Fibroblast of the aortic adventitia (primary cell): ENCODE measurements at regions not wholly inside any gene's neighbourhood (a gene's known extent, or its start where the extent isn't known, plus 50 kb on each side); places are given as distances from the start of the nearest gene placed in this dataset.
"Not testable (repeated sequence)": the region's sequence is repeated elsewhere in the genome, so short reads cannot be mapped to it uniquely, and the experiment has no call there.

Experiments
- DNase-seq: peaks from one replicate; pipeline ENCODE4 v3.0.0-alpha.2; 2010; ENCODE audit warnings: low read depth
- H3K4me3 ChIP-seq: 2 replicates; pipeline ENCODE4 v1.5.1; 2011; ENCODE audit warnings: low read depth, mild to moderate bottlenecking, control low read depth, low read length, moderate library complexity
- TF ChIP-seq, protein P1 (sequence below): IDR thresholded peaks from 2 replicates; pipeline ENCODE4 v1.5.1; 2011; ENCODE audit warnings: mild to moderate bottlenecking, low read length, control low read depth, inconsistent platforms; ENCODE audit not compliant: insufficient read depth

DNA sequence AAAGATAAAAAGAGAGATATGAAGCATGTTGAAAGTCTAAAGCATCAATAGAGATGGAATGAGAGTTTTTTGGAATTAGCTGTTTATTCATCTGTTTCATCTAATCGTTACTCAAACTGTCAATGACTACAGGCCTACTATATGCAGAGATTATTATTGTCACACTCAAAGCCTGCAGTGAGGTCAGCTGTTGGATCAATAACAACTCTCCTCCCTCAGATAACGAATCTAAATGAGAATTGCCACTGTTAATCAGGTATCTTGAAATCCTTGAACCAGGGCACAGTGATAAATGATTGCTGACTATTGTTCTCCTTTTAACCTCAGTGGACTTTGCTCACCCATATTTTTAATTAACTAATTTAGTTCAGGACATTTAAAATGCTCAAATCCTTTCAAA lies 192.3 kb upstream of the SGO1 start:
- TF ChIP-seq, protein P1, sequence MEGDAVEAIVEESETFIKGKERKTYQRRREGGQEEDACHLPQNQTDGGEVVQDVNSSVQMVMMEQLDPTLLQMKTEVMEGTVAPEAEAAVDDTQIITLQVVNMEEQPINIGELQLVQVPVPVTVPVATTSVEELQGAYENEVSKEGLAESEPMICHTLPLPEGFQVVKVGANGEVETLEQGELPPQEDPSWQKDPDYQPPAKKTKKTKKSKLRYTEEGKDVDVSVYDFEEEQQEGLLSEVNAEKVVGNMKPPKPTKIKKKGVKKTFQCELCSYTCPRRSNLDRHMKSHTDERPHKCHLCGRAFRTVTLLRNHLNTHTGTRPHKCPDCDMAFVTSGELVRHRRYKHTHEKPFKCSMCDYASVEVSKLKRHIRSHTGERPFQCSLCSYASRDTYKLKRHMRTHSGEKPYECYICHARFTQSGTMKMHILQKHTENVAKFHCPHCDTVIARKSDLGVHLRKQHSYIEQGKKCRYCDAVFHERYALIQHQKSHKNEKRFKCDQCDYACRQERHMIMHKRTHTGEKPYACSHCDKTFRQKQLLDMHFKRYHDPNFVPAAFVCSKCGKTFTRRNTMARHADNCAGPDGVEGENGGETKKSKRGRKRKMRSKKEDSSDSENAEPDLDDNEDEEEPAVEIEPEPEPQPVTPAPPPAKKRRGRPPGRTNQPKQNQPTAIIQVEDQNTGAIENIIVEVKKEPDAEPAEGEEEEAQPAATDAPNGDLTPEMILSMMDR: no peak
- H3K4me3 ChIP-seq: no peak overlapping the region
- DNase-seq: no peak

DNA sequence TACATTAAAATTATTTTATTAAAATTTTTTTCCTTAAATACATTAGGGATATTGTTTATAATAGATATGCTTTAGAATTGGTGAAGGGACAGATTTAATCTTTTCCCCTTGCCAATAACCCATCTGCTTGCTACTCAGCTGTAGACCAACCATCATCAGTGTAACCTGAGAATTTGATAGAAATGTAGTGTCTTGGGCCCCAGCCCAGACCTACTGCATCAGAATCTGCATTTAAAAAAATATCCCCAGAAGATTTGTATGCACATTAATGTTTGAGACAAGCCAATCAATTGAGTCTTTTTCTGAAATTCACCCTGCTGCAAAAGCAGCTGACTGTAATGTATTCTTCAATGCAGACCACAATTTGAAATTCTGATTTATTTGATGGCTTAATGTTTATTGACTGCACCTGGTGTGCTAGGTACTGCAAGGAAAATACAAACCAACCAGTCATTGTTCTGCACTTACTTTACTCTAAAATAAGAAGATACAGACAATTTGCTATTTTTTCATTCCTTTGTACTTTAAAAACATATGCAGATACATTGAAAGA lies 190.7 kb upstream of the SGO1 start:
- H3K4me3 ChIP-seq: no peak overlapping the region
- TF ChIP-seq, protein P1: no peak
- DNase-seq: no peak

DNA sequence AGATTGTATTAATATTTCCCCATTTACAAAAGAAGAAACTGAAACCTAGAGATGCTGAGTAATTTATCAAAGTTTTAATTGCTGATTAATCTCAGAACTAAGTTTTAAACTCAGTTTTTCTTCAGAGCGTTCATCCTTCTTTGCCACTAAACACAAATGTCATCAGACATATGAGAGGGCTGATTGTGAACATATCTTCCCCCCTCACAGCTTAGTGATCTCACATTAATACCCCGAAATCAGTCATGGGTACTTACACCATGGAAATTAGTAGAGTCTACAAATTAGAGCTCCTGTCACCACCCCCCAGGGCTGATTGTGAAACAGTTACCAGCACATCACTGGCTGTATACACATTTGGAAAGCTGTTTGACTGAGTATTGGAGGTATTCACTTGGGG lies 189.3 kb upstream of the SGO1 start:
- no peak for DNase-seq
- TF ChIP-seq, protein P1: no peak
- H3K4me3 ChIP-seq: no peak overlapping the region

- not testable (repeated sequence) for H3K4me3 ChIP-seq, DNase-seq
Observed at GRCh38 chr3:20370273-20371063, 184.5 kb upstream of the SGO1 start.

DNA sequence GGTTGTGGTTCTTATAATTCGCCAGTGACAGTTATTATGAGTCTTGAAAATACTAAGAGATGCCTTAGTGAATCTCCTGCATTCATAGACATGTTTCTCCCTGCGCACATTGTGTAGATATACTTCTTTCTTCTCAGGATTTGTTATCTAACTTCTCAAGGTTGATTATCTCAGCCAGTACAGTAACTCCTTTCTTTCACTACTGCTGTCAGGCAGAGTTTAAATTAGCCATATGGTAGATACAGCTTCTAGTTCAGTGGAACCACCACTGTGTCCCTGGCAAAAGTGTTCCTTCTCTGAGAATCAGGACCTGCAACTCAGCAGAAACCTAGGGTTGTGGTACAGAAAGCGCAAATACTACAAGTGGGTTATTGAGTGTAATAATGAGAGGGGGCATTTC lies 175.0 kb upstream of the SGO1 start:
- DNase-seq: no peak
- no peak overlapping the region for H3K4me3 ChIP-seq
- TF ChIP-seq, protein P1: no peak

DNA sequence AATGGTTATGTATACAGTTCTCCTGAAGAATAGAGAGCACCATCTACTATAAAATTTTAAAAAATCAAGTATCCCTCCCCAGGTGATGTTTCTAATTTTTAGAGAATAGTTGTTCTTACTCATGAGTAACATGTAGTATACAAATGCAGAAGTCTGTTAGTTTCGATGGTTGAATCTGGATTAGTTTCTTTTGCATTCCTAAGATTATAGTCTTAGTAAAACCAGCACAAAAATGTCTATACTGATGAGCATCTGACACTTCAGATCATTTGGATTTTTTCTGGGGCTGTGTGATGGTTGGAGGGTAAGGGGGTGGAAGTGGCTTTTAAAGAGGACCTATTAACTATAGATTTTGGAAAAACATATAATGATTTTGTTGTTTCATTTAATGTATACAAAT lies 167.3 kb upstream of the SGO1 start:
- TF ChIP-seq, protein P1: no peak
- no peak overlapping the region for H3K4me3 ChIP-seq
- no peak for DNase-seq

GRCh38 chr3:20352546-20353179 lies 166.7 kb upstream of the SGO1 start:
- TF ChIP-seq, protein P1: no peak
- DNase-seq: no peak
- H3K4me3 ChIP-seq: no peak overlapping the region
